ENCODE measurements at regions not wholly inside any gene's neighbourhood (a gene's known extent, or its start where the extent isn't known, plus 50 kb on each side); places are given as distances from the start of the nearest gene placed in this dataset.
"Not testable (repeated sequence)": the region's sequence is repeated elsewhere in the genome, so short reads cannot be mapped to it uniquely, and the experiment has no call there.

- not testable (repeated sequence) for TF ChIP-seq CTCF, EP300, POLR2A (IDR thresholded peaks at IDR 0.05)
Observed at GRCh38 chr13:16050055-16050454, 3131.6 kb downstream of the TUBA3C start.

Data from suprapubic skin (tissue), 3 donors.